ENCODE measurements at regions not wholly inside any gene's neighbourhood (a gene's known extent, or its start where the extent isn't known, plus 50 kb on each side); places are given as distances from the start of the nearest gene placed in this dataset.
A peak's percentile ranks its signal among the peaks of the same experiment; 100 is the strongest.

DNA sequence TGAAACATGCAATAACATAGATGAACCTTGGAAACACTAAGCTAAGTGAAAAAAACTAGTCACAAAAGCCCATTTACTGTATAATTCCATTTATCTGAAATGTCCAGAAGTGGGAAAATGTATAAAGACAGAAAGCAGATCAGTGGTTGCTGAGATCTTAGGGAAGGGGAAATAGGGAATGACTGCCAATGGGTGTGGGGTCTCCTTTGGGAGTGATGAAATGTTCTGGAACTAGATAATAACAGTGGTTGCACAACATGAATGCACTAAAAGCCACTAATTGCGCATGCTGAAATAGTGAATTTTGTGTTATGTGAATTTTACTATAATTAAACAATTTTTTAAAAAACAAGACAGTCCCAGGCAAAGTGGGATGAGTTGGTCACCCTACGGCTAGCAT lies 472.8 kb downstream of the CCDC171 start:
- DNase-seq = no peak

DNA sequence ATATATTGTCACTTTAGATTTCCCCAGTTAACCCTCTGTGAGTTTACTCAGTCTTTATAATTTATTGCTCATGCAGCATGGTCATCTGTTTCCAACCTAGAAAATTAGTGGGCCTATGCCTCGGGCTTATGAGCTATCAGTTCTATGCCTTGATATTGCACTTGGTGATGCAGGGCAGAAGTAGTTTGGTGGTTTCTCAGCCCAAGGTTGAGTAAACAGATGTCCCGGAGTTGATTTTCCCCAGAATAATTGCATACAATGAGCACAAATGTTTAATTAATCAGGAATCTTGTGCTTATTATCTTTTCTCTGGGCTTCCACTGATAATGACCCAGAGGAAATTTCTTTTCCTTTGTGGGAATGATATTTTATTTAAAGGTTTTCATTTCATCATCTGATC lies 474.0 kb downstream of the CCDC171 start:
- DNase-seq = no peak

DNA sequence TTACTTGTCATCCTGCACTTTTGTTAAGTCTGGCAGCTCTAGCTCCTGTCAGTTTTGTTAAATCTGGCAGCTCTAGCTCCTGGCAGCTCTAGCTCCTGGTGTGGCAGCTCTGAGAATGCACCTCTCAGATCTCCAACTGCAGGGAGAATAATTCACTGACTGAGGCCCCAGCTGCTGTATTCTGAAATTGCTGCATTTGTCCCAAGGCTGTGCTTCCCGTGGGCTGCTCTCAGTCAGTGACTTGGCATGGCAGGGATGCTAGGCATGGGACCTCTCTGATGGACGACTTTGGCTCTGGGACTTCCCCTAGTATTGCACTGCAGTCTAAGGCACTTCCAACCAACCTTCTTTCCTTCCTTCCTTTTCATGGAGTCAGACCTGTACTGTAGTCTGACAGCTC lies 475.7 kb downstream of the CCDC171 start:
- no peak for DNase-seq

DNA sequence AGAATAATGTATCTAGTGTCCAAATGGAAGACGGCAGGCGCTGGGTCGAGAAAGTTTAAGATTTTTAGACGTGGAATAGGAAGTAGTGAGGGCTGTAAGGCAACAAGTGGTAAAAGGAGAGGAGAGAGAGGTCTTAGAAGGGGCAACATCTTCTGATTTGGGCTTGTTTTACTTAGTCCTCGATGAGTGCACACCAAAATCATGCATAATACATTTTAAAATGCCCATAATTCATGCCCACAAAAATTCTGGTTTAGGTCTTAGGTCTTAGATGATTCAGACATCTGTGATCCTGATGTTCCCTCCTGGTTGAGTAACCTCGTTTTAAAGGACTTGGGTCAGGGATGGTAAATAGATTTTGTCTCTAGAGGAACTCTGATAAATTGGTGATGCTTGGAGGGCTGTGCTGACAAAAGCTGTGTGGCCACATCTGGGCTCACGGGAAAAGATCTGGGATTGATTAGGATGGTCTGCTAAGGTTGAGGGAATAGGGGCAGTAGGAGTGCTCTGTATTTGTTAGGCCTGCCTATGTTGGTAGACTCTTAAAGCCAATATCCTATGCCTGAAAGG lies 476.3 kb downstream of the CCDC171 start:
- no peak for DNase-seq

DNA sequence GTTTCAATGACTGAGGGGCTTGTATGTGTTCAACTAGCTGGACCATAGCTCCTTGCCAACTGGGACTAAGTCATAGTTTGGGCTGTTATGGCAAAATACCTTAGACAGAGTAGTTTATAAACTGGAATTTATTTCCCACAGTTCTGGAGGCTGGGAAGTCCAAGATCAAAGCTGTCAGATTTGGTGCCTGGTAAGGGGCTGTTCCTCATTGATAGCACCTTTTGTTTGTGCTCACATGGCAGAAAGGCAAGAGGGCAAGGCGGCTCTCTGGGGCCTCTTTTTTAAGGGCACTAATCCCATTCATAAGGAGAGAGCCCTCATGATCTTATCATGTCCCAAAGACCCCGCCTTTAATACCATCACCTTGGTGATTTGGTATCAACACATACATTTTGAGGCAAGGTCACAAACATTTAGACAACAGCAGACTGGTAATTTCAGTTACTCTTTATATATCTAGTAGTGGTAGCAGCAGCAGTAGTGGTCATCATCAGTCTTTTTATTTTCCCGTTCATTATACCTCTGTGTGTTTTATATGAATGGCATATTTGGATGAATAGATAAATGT lies 477.0 kb downstream of the CCDC171 start:
- no peak for DNase-seq

DNA sequence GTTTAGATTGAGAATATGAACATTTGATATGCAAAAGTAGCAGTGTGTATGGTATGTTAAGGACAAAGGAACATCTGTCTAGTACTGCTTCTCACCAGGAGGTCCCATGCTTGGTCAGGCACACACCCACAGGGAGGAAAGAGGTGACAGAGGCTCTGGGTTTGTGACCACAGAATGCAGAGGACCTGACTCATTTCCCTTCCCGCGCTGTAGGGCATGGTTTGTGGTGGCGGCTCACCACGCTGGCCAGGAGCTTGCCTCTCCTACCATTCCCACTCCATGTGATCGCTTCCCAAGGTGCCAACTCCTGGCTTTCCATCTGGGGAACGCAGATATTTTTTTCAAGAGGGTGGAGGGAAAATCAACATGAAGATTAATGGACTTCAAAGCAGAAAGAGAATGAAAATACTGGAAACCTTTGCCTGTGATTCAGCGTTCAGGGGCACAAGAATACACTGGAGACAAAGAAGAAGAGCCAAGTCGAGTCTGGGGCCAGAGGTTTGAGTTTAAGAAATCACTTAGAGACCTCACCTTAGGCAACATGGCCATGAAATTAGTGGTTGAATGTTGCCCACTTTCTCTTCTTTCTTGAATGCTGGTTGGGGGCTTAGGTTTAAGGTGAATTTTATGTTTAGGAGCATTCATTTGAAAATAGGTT lies 477.8 kb downstream of the CCDC171 start:
- peak in 1 of 2 donors; percentile 10 for DNase-seq

DNA sequence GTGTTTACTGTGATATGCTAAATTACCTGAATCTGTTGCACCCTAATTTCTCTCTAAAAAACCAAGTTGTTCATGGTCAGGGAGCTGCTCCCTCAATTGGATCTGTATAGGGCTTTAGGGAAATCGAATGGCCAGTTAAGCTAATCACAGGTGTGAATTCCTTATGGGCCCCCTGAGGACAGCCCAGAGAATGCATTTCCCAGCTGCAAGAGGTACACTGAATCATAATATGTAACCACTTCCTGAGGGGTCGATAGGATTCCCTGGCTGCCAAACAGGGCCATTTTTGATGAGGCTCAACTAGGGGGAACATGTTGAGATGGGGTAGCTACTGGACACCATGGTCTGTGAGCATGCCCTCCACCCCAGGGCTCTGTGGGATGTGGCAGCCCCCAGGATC lies 478.6 kb downstream of the CCDC171 start:
- DNase-seq = no peak

DNA sequence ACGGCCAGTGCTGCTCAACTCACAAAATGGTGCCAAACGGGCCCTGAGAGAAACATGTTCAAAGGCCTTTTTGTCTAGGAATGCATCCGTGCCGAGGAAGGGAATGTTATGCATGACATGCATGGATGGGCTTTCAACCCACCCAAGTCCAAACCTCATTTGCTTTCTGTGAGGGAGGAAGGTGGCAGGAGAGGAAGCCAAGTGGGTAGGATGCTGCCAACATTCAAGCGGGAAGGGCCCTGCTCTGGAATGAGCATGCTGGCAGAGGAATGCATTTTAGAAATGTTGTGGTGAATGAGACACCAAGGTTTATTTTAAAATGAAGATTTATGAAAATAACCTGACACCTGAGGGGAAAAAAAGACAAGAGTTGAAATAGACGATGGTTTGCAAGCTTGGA lies 479.1 kb downstream of the CCDC171 start:
- no peak for DNase-seq

DNA sequence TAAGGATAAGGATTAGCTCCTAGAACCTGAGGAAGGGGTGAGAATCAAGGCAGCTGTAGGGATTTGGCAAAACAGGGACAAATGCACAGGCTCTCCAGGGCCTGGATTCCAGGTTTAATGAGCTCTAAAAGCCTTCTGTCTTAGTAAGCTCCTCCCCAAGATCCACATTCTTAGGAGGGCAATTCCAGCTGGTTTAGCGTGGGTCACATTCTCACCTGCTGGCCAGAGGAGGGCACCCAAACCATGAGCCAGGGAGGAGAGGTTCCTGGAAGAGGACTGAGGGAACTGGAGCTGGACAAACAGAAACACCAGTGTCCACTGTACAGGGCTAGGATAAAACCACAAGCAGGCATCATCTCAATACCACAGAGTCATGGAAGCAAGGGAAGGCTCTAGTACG lies 480.0 kb downstream of the CCDC171 start:
- DNase-seq = no peak

DNA sequence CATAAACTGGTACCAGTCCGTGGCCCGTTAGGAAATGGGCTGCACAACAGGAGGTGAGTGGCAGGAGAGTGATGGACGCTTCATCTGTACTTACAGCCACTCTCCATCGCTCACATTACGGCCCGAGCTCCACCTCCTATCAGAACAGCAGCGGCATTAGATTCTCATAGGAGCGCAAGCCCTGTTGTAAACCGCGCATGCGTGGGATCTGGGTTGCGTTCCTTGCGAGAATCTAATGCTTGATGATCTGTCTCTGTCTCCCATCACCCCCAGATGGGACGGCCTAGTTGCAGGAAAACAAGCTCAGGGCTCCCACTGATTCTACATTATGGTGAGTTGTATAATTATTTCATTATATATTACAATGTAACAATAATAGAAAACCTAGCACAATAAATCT lies 480.4 kb downstream of the CCDC171 start:
- no peak for DNase-seq

DNA sequence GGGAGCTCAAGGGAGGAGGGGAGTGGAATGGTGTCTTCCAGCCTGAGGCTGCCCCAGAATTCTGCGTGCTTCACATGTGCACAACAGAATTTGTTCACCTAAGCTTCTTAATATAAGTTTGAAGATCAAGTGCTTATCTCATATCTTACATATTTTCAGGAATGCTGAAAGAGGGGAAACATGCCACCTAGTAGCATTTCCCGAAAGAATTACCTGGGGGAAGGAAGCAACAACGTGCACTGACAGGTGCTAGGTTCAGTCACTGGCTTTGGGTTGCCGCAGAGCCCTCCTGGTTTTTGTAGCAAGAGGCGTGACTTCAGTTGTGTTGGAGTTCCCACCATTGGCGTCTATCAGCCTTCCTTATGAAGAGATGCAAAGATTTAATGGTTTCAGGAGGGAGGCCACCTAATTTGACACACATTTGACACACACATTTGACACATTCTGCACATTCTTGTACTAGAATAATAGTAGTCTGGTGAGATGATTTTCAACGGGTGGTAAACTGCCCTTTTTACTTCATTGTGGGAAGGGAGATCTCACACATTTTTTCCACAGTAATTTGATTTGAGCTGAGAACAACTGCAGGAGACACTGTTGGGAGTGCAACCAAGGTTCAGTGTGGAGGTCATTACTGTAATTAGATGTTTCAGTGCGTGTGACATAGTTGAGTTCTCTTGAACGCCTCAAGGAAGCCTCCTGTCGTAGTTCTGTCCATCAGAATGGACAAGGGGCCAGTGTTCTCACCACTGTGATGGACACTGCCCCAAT lies 481.3 kb downstream of the CCDC171 start:
- DNase-seq = no peak

DNA sequence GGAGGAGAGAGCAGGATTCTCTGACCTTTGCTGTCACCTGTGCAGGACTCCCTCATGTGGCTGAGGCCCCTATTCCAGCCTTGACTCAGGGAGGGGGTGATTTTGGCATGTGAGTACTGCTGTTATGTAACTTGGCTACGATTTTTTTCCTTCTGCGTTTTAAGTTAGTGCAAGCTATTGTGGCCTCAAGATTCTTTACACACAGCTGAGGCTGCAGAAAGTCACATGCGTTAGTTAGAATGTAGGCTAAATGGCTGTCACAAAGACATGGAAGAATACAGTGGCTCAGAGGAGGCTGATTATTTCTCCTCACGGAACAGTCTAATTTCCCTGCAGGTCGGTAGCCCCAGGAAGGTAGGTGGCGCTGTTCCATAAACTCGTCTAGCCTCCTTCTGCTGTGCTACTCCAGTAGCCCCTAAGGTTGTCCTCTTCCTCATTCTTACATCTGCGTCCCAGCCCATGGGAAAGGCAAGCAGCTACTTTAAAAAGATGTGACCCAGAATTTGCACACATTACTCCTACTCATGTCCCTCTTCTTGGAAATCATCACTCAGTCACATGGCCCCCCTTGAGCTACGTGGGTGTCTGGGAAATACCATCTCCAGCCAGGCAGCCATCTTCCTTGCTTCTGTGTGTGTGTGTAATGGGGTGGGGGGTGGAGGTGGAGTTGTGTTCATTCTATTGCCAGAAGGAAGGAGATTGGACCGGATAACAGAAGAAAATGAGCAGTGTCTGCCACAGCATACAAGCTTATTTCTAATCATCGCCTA lies 486.6 kb downstream of the CCDC171 start:
- DNase-seq = peak in 1 of 2 donors; percentile 10

DNA sequence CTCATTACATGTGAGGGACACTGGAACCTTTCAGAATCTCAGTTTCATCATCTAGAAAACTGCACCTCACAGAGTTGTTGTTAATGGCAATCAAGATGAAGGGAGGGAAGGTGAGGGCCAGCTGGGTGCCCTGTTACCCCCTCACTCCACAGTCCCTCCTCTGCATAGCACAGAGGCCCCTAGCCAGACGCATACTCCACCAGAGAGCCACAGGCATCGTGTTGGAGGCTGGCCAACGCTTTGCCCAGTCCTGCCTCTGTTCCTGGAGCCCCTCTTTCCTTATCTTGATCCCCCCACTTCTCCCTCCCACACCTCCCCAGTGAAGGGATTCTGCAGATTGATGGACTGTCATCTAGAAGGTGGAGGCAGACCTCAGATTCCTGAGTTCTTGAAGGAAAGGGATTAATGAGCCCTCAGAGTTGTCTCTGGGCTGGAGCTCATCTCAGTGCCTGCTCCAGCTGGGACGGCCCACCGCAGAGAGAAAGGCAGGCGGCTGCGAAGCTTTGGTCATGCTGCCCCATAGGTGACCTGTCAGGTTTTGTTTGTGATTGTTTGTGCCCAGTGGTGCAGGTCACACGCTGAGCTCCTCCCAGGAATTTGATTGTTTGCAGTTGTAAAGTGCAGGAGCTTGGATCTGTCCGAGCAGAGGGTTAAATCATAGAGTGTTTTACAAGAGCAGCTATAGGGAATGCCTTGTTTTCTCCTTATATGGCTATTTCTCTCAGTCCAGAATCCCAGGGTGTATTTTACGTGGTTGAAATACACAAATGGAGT lies 487.3 kb downstream of the CCDC171 start:
- DNase-seq = no peak

DNA sequence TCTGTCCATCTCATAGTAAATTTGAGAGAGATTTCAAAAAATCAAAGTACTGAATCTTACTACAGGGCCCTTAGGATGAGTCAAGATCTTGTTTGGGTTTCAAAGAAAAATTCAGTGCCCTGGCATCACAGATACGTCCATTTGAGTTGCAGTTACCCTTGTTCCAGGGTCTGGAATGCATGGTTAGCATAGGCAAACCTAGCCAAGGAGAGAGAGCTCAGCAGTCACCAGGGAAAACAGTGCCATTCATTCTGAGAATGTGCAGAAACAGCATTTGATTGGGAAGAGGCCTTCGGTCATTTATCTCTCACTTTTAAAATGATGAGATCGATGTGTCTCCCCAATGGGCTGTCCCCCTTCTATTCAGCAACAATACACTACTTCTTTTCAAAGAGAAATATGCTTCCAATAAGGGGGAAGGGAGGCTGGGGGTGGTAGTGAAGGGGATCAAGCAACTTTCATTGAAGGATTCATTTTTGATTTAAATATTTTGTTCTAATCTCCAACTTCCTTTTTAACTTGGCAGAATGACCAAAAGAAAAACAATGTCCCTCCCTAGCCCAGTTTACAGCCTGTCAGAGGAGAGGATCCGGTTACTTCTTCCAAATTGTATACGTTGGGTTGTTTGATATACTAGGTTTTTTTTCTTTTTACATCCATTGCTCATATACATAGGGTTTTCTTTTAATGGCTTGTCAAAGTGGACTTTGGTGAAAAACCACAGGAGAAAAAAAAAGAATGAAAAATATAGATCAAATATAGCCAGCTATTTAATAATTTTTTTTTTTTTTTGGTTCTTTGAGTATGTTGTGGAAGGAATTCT lies 491.1 kb downstream of the CCDC171 start:
- DNase-seq = no peak

DNA sequence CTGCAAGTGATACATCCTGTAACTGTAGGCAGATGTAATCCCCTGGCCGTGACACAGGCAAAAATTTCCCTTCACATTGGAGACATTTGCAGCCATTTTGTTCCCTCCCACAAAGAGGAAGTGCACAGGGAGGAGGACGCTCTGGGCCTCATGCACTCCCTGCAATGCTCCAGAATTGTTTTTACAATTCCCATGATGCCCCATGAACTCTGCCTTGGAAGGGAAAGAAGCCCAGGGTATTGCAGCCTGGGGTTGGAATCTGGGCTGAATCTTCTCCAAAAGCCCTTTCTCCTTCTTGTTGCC lies 491.7 kb downstream of the CCDC171 start:
- no peak for DNase-seq

DNA sequence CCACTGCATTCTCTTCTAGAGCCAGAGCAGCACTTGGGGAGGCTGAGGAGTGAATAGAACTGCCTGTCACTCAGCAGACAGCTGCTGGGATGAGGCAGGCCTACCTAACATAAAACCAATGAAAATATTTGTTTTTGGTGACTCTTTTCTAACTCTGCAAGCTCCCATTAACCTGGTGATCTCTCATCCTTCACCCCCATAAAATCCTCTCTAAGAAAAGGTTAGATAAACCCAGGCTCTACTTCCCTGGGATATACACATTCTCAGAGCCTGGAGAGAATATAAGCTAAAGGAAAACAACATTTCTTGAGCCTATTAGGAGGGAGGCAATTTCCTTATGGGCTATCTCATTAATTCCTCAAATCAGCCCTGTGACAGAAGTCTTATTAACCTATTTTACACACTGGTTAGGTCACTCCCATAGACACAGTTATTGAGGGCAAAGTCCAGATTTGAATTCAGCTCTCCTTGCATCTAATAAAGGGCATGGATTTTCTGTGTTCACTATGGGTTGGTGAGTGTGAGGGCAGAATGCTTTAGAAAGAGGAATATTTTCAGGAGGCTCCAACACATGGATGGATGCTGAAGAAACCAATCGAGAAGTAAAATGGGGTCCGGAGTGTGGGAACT lies 492.9 kb downstream of the CCDC171 start:
- no peak for DNase-seq

DNA sequence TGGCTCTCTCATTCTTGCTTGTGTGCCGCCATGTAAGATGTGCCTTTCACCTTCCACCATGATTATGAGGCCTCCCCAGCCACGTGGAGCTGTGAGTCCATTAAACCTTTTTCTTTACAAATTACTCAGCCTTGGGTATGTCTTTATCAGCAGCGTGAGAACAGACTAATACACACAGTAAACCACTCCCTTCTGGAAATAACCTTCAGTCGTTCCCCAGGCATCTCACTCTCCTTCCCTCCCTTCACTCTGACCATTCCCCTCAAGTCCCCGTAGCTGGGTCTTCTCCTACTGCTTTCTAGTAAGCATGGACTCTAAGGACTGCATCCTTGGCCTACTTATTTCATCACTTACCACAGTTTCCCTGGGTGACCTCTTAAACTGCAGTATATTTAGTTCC lies 493.9 kb downstream of the CCDC171 start:
- DNase-seq = no peak

DNA sequence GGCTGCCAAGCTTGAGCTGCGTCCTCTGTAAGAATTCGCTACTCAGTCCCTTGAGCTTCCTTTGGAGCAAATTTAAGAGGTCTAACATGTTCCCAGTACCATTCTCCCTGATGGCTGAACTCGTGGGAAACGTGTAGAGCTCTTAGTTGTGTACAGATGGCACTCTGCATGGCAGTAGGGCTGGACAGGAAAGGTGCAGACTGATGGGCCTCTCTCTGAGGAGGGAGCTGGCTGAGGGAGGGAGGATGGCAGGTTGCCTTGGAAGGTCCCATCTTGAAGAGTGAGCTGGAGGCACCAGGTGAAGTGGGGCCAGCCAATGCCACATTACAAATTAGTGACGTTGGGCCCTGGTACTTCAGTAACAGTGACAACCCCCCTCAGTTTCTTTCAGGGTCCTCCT lies 495.3 kb downstream of the CCDC171 start:
- no peak for DNase-seq

DNA sequence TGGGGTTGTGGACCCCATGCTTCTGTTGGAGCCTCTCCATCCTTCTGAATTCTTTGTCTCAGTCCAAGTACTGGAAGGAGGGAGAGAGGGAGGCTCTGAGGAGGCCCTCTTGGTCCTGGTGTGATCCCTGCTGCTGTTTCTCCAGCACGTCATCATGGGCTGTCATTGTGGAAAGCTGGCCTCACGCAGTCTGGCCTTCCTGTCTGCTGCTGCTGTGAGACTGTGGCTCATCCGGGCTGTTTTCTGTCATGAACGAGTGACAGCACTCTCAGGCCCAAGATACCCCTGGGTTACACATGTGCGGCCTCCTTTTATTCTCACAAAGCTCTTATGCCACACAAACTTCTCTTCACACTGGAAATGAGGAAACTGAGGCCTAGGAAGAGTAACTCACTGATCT lies 499.3 kb downstream of the CCDC171 start:
- no peak for DNase-seq

DNA sequence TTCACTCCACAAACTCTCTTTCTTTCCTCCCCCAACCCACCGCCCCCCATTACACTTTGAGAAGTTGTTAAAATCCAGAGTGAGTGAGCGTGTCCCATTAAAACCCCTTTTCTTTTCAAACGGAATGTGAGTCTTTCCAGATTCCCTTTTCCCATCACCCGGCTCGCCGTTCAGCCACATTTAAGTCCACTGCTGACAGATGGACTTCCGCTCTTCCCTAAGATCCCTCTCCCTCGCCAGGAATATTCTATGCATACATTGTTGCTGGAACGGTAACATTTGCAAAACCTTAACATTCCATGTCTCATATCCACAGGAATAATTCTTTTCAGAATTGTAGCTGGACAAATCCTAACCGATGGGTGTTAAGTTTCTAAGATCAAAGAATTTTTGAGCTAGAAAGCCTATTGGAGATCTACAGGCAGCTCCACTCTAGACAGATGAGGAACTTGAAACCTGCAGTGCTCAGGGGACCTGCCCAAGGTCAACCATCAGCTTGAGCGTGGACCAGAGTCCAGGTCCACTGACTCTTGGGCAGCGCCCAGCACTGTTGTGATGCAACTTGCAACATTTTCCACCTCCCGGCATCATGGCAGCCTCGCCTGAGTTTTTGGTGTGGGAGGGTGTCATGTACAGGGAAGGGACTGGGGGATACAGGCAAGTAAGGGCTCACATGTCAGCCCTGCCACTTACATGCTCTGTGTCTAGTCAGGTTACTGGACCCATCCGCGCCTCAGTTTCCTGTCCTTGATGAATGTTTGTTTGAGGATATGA lies 500.1 kb downstream of the CCDC171 start:
- DNase-seq = no peak
